GM12878 (cell line): ENCODE measurements at regions not wholly inside any gene's neighbourhood (a gene's known extent, or its start where the extent isn't known, plus 50 kb on each side); places are given as distances from the start of the nearest gene placed in this dataset.

ENCODE experiments used
- ATAC-seq: fragments of 200-7000 bp; cut with Tn5 transposase; 3 replicates; pipeline ENCODE4 v1.9.1; 2020; ENCODE audit warnings: mild to moderate bottlenecking, moderate library complexity
- BruUV-seq: library from RNA; stranded (reverse); fragments of 400-500 nt; replicated peaks from 2 replicates; lab custom pipeline; 2021; lab: Mats Ljungman, UMichigan
- CTCF ChIA-PET: fragments of 300-600 bp; sonication (Branson Sonifier 250); formaldehyde crosslinking; extraction: SDS; loops from one replicate; lab custom pipeline; 2021; ENCODE audit warnings: inconsistent platforms; lab: Yijun Ruan, JAX
- POLR2A ChIA-PET: fragments of 350-600 bp; formaldehyde crosslinking; extraction: SDS; loops from one replicate; lab custom pipeline; 2021; ENCODE audit warnings: inconsistent platforms; lab: Charles Lee
- RAD21 ChIA-PET: fragments of 300-600 bp; sonication (Branson Sonifier 250); formaldehyde crosslinking; loops from one replicate; lab custom pipeline; 2023; ENCODE audit warnings: antibody characterized with exemption; ENCODE audit not compliant: unreplicated experiment; lab: Charles Lee
- SMC1A ChIA-PET: fragments of 300-600 bp; sonication (Branson Sonifier 250); formaldehyde crosslinking; loops from one replicate; lab custom pipeline; 2023; ENCODE audit not compliant: unreplicated experiment, uncharacterized antibody; lab: Charles Lee
- DNase-seq: peaks from one replicate; pipeline ENCODE4 v3.0.0-alpha.2; 2011; ENCODE audit warnings: low read depth, low spot score
- FAIRE-seq: peaks from 3 replicates; lab custom pipeline; 2011; peaks lifted over from hg19 to GRCh38; lab: Jason Lieb, UNC
- H2AFZ ChIP-seq: 2 replicates; pipeline ENCODE4 v1.6.0; 2011; ENCODE audit warnings: low read depth, low read length, control low read depth; ENCODE audit not compliant: control insufficient read depth
- H3K27ac ChIP-seq: 2 replicates; pipeline ENCODE4 v1.5.1; 2011; ENCODE audit warnings: control low read depth; ENCODE audit not compliant: control insufficient read depth, insufficient read depth
- H3K27me3 ChIP-seq, 2 experiments: replicated peaks in 1 of 2; 2 replicates each; pipeline versions ENCODE4 v1.6.0 to v1.6.1; 2011; ENCODE audit warnings: low read length in 1 of 2; ENCODE audit not compliant: control insufficient read depth in 2 of 2, insufficient read depth in 2 of 2
- H3K36me3 ChIP-seq, 2 experiments: 2 replicates each; pipeline ENCODE4 v1.5.1; 2011; ENCODE audit warnings: low read length in 1 of 2; ENCODE audit not compliant: control insufficient read depth in 2 of 2, insufficient read depth in 2 of 2
- H3K4me1 ChIP-seq: 2 replicates; pipeline ENCODE4 v1.6.1; 2011; ENCODE audit warnings: mild to moderate bottlenecking, low read length, moderate library complexity, mixed read lengths; ENCODE audit not compliant: control insufficient read depth, insufficient read depth
- H3K4me2 ChIP-seq: 2 replicates; pipeline ENCODE4 v1.6.0; 2011; ENCODE audit warnings: control low read depth; ENCODE audit not compliant: control insufficient read depth, insufficient read depth
- H3K4me3 ChIP-seq: fragments of 200-600 bp; sonication (generic); 2 replicates; pipeline ENCODE4 v1.5.1; 2016
- H3K79me2 ChIP-seq: 2 replicates; pipeline ENCODE4 v1.6.0; 2011; ENCODE audit warnings: low read length; ENCODE audit not compliant: control insufficient read depth, insufficient read depth
- H3K9ac ChIP-seq: 2 replicates; pipeline ENCODE4 v1.8.0; 2011; ENCODE audit warnings: low read length, control low read depth, mixed read lengths; ENCODE audit not compliant: control insufficient read depth, insufficient read depth
- H3K9me3 ChIP-seq: replicated peaks from 3 replicates; pipeline ENCODE4 v1.5.1; 2011; ENCODE audit warnings: mild to moderate bottlenecking, low read length; ENCODE audit not compliant: control insufficient read depth, insufficient read depth
- H4K20me1 ChIP-seq: 2 replicates; pipeline ENCODE4 v1.6.0; 2011; ENCODE audit not compliant: control insufficient read depth, insufficient read depth
- BHLHE40 ChIP-seq, 2 experiments: fragments of 450-650 bp in 1 of 2; IDR thresholded peaks; 2 replicates each; pipeline ENCODE4 v1.6.1; 2011 to 2017; ENCODE audit warnings: low read depth in 2 of 2, borderline replicate concordance in 1 of 2, improper control_type of control experiment in 1 of 2, low read length in 1 of 2, mild to moderate bottlenecking in 1 of 2
- CBFB ChIP-seq: IDR thresholded peaks from 2 replicates; pipeline ENCODE4 v1.6.1; 2016; ENCODE audit warnings: antibody characterized with exemption, low read depth
- MXI1 ChIP-seq: fragments of 150-350 bp; IDR thresholded peaks from 2 replicates; pipeline ENCODE4 v1.6.1; 2011; ENCODE audit warnings: low read depth, mild to moderate bottlenecking, inconsistent platforms, low read length, improper control_type of control experiment
- TCF3 ChIP-seq: IDR thresholded peaks from 2 replicates; pipeline ENCODE4 v1.6.1; 2012; ENCODE audit warnings: low read depth, mild to moderate bottlenecking, low read length, borderline replicate concordance; ENCODE audit not compliant: insufficient read depth
- WGBS: methylation state at CpG from one replicate; pipeline ENCODE4 v1.1.6; 2016; ENCODE audit warnings: low lambda C conversion rate; ENCODE audit not compliant: insufficient replicate concordance, insufficient coverage; ENCODE audit errors: missing lambda C conversion rate; 5-methylcytosine and 5-hydroxymethylcytosine counted together
- in situ Hi-C: fragments of 300-500 bp; cut with MboI; formaldehyde crosslinking; loops from 9 replicates; pipeline ENCODE4 v1.14.3; 2018; ENCODE audit warnings: mixed read lengths
- intact Hi-C: fragments of 100-400 bp; cut with micrococcal nuclease; formaldehyde crosslinking; loops from one replicate; pipeline ENCODE4 v1.14.2; 2022; ENCODE audit not compliant: unreplicated experiment
- TF ChIP-seq, protein P1 (sequence below): fragments of 450-650 bp; IDR thresholded peaks from 2 replicates; pipeline ENCODE4 v1.6.1; 2017; ENCODE audit warnings: mild to moderate bottlenecking, moderate library complexity

- no peak overlapping the region for H2AFZ ChIP-seq
- H3K79me2 ChIP-seq = no peaks in the 10 kb centered on the region
- no peak overlapping the region for H3K4me3 ChIP-seq
- H3K27ac ChIP-seq = no peak overlapping the region
- TF ChIP-seq TCF3 = no peak
- 0 out of 4 replicates have a peak, but pooled peaks of 1 of the 2 experiments have one; percentile 17 for TF ChIP-seq BHLHE40 (IDR thresholded peaks at IDR 0.05; ENCODE audit: borderline replicate concordance in 1 of 2, low read depth in 2 of 2, low read length in 1 of 2)
- TF ChIP-seq, protein P1, sequence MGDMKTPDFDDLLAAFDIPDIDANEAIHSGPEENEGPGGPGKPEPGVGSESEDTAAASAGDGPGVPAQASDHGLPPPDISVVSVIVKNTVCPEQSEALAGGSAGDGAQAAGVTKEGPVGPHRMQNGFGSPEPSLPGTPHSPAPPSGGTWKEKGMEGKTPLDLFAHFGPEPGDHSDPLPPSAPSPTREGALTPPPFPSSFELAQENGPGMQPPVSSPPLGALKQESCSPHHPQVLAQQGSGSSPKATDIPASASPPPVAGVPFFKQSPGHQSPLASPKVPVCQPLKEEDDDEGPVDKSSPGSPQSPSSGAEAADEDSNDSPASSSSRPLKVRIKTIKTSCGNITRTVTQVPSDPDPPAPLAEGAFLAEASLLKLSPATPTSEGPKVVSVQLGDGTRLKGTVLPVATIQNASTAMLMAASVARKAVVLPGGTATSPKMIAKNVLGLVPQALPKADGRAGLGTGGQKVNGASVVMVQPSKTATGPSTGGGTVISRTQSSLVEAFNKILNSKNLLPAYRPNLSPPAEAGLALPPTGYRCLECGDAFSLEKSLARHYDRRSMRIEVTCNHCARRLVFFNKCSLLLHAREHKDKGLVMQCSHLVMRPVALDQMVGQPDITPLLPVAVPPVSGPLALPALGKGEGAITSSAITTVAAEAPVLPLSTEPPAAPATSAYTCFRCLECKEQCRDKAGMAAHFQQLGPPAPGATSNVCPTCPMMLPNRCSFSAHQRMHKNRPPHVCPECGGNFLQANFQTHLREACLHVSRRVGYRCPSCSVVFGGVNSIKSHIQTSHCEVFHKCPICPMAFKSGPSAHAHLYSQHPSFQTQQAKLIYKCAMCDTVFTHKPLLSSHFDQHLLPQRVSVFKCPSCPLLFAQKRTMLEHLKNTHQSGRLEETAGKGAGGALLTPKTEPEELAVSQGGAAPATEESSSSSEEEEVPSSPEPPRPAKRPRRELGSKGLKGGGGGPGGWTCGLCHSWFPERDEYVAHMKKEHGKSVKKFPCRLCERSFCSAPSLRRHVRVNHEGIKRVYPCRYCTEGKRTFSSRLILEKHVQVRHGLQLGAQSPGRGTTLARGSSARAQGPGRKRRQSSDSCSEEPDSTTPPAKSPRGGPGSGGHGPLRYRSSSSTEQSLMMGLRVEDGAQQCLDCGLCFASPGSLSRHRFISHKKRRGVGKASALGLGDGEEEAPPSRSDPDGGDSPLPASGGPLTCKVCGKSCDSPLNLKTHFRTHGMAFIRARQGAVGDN = peak; percentile 73; the same call in 1 of the 2 replicates
- no peak for TF ChIP-seq MXI1
- no peak for TF ChIP-seq CBFB
- intact Hi-C loops (loop anchor here (10.0 kb wide), 2 partner anchors 794 to 1084 kb away; no protein-coding TSS in a partner anchor), in situ Hi-C loops (no loop called here)
- 48% methylated on average over 8 of the region's 8 CpGs for WGBS
- H3K4me2 ChIP-seq = no peak overlapping the region
- FAIRE-seq = no peak
- ChIA-PET CTCF (interaction anchor here (0.5 to 8.4 kb wide), 10 partner anchors 13 to 433 kb away, joined by 3 to 64 read pairs (median 5); partner anchors contain the start of gene ID2), SMC1A (interaction anchor here (0.7 to 17.9 kb wide), 23 partner anchors 8 to 1091 kb away, joined by 3 to 284 read pairs (median 7); partner anchors contain the start of gene ID2), POLR2A (interaction anchor here (0.9 to 11.0 kb wide), 17 partner anchors 10 to 515 kb away, joined by 3 to 98 read pairs (median 7); partner anchors contain the start of gene ID2), RAD21 (interaction anchor here (0.8 to 17.7 kb wide), 26 partner anchors 10 to 1610 kb away, joined by 3 to 322 read pairs (median 6); partner anchors contain the start of gene ID2)
- H3K9ac ChIP-seq = no peak overlapping the region
- H3K27me3 ChIP-seq = no peaks in the 10 kb centered on the region
- BruUV-seq = no TSS peak
- ATAC-seq = no peak
- no peak for DNase-seq
- no peaks in the 10 kb centered on the region for H4K20me1 ChIP-seq
- peaks cover 2% of the 10 kb centered on the region; the same call in 2 of the 3 replicates for H3K9me3 ChIP-seq
- no peaks in the 10 kb centered on the region for H3K36me3 ChIP-seq
- H3K4me1 ChIP-seq = peaks cover 69% of the 10 kb centered on the region
Observed at GRCh38 chr2:8518979-8519668, 162.7 kb upstream of the ID2 start.
